ENCODE measurements at regions not wholly inside any gene's neighbourhood (a gene's known extent, or its start where the extent isn't known, plus 50 kb on each side); places are given as distances from the start of the nearest gene placed in this dataset.

DNA sequence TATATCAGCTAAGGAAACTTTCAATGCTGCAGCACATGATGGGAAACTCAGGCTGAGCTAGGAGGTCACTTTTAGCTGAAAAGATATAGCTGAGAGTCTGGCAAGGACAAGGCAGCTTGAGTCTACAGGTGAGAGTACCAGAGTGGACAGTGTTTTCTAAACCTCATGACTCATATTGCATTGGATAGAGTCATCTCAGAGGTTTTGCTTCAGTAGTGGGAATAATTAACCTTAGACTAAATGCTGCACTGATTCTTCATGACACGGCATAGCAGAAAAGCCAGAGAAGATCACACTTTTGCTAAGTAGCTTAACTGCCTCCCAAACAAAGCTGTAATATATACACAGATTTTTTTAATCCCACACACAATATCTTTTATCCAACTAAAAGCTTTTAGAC lies 865.0 kb upstream of the CDH2 start:
- H3K36me3 ChIP-seq (ENCODE audit: insufficient read depth, low read length, poor library complexity, severe bottlenecking), result no peaks in the 10 kb centered on the region
- no peak overlapping the region for H3K4me3 ChIP-seq (ENCODE audit: low read depth, low read length, poor library complexity, severe bottlenecking)
- intact Hi-C loops (cut with micrococcal nuclease; ENCODE audit: unreplicated experiment), result no loop called here
- H3K27ac ChIP-seq (ENCODE audit: low read depth, low read length, poor library complexity, severe bottlenecking), result no peak overlapping the region
- ChIA-PET CTCF (no interaction called here), POLR2A (ENCODE audit: low non-redundant PET) (no interaction called here)
- H3K9me3 ChIP-seq (ENCODE audit: low read depth, low read length, poor library complexity, severe bottlenecking), result peaks cover 3% of the 10 kb centered on the region
- BruUV-seq (replicated peaks), result no TSS peak
- no peaks in the 10 kb centered on the region for H3K27me3 ChIP-seq (replicated peaks; ENCODE audit: insufficient read depth, low read depth, low read length, poor library complexity)
- TF ChIP-seq EZH2 (IDR thresholded peaks at IDR 0.05; ENCODE audit: borderline replicate concordance, low read depth, low read length, poor library complexity, severe bottlenecking), result no peak
- TF ChIP-seq, protein P1, sequence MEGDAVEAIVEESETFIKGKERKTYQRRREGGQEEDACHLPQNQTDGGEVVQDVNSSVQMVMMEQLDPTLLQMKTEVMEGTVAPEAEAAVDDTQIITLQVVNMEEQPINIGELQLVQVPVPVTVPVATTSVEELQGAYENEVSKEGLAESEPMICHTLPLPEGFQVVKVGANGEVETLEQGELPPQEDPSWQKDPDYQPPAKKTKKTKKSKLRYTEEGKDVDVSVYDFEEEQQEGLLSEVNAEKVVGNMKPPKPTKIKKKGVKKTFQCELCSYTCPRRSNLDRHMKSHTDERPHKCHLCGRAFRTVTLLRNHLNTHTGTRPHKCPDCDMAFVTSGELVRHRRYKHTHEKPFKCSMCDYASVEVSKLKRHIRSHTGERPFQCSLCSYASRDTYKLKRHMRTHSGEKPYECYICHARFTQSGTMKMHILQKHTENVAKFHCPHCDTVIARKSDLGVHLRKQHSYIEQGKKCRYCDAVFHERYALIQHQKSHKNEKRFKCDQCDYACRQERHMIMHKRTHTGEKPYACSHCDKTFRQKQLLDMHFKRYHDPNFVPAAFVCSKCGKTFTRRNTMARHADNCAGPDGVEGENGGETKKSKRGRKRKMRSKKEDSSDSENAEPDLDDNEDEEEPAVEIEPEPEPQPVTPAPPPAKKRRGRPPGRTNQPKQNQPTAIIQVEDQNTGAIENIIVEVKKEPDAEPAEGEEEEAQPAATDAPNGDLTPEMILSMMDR (conservative IDR thresholded peaks at IDR 0.05; ENCODE audit: low read depth, low read length), result no peak
- no peaks in the 10 kb centered on the region for H3K4me1 ChIP-seq (ENCODE audit: insufficient read depth, low read length, poor library complexity, severe bottlenecking)
- no peak for DNase-seq (ENCODE audit: low spot score)

GRCh38 chr18:29034113-29034856 lies 857.4 kb upstream of the CDH2 start:
- Histone ChIP-seq H3K27ac (ENCODE audit: low read depth, low read length, poor library complexity, severe bottlenecking) (no peak overlapping the region), H3K4me1 (ENCODE audit: insufficient read depth, low read length, poor library complexity, severe bottlenecking) (no peaks in the 10 kb centered on the region), H3K9me3 (ENCODE audit: low read depth, low read length, poor library complexity, severe bottlenecking) (peaks cover under 1% of the 10 kb centered on the region), H3K4me3 (ENCODE audit: low read depth, low read length, poor library complexity, severe bottlenecking) (no peak overlapping the region), H3K36me3 (ENCODE audit: insufficient read depth, low read length, poor library complexity, severe bottlenecking) (no peaks in the 10 kb centered on the region), H3K27me3 (replicated peaks; ENCODE audit: insufficient read depth, low read depth, low read length, poor library complexity) (no peaks in the 10 kb centered on the region)
- POLR2A ChIA-PET (ENCODE audit: low non-redundant PET), result no interaction called here
- intact Hi-C loops (cut with micrococcal nuclease; ENCODE audit: unreplicated experiment), result no loop called here
- TF ChIP-seq, protein P1 (conservative IDR thresholded peaks at IDR 0.05; ENCODE audit: low read depth, low read length), result no peak
- CTCF ChIA-PET, result no interaction called here
- BruUV-seq (replicated peaks), result no TSS peak
- no peak for DNase-seq (ENCODE audit: low spot score)

DNA sequence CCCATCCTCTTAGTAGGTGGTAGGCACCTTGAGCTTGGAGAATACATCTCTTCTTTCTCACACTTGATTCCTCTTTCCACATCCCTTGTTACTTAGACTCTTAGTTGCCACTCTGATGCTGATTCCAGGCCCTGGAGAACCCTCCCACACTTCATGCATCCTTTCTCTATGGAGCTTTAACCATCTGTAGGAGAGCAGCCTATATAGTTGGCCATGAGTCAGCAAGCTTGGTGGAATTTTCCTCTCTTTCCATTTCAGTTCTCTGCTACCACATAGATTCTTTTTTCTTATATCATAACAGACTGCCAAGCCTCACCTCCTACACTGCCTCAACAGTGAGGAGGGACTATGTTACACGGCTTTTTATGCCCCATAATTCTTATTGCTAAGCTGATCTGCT lies 851.6 kb upstream of the CDH2 start:
- Histone ChIP-seq H3K4me3 (ENCODE audit: low read depth, low read length, poor library complexity, severe bottlenecking) (no peak overlapping the region), H3K4me1 (ENCODE audit: insufficient read depth, low read length, poor library complexity, severe bottlenecking) (no peaks in the 10 kb centered on the region), H3K9me3 (ENCODE audit: low read depth, low read length, poor library complexity, severe bottlenecking) (no peaks in the 10 kb centered on the region), H3K27me3 (replicated peaks; ENCODE audit: insufficient read depth, low read depth, low read length, poor library complexity) (no peaks in the 10 kb centered on the region), H3K27ac (ENCODE audit: low read depth, low read length, poor library complexity, severe bottlenecking) (no peak overlapping the region), H3K36me3 (ENCODE audit: insufficient read depth, low read length, poor library complexity, severe bottlenecking) (no peaks in the 10 kb centered on the region)
- no TSS peak for BruUV-seq (replicated peaks)
- CTCF ChIA-PET, result no interaction called here
- intact Hi-C loops (cut with micrococcal nuclease; ENCODE audit: unreplicated experiment), result no loop called here
- POLR2A ChIA-PET (ENCODE audit: low non-redundant PET), result no interaction called here
- no peak for TF ChIP-seq EZH2 (IDR thresholded peaks at IDR 0.05; ENCODE audit: borderline replicate concordance, low read depth, low read length, poor library complexity, severe bottlenecking)
- TF ChIP-seq, protein P1 (conservative IDR thresholded peaks at IDR 0.05; ENCODE audit: low read depth, low read length), result no peak
- no peak for DNase-seq (ENCODE audit: low spot score)

Measured in A673 (cell line).